Panc1 (cell line): ENCODE measurements at regions not wholly inside any gene's neighbourhood (a gene's known extent, or its start where the extent isn't known, plus 50 kb on each side); places are given as distances from the start of the nearest gene placed in this dataset.

Experiments
- ATAC-seq: fragments of 200-7000 bp; cut with Tn5 transposase; 2 replicates; pipeline ENCODE4 v1.9.1; 2020; ENCODE audit warnings: mild to moderate bottlenecking, moderate library complexity
- BruUV-seq: library from RNA; stranded (reverse); fragments of 400-500 nt; replicated peaks from 2 replicates; lab custom pipeline; 2021; lab: Mats Ljungman, UMichigan
- CTCF ChIA-PET: fragments of 300-600 bp; sonication (Branson Sonifier 250); formaldehyde crosslinking; loops from one replicate; lab custom pipeline; 2022; ENCODE audit warnings: antibody characterized with exemption; lab: Charles Lee
- POLR2A ChIA-PET: fragments of 300-600 bp; sonication (Branson Sonifier 250); formaldehyde crosslinking; loops from one replicate; lab custom pipeline; 2022; ENCODE audit warnings: antibody characterized with exemption; lab: Charles Lee
- DNase-seq: peaks from one replicate; pipeline ENCODE4 v3.0.0-alpha.2; 2010; ENCODE audit warnings: low read depth, low spot score
- H3K27ac ChIP-seq: 2 replicates; pipeline ENCODE4 v1.5.1; 2011; ENCODE audit warnings: mild to moderate bottlenecking, low read length, inconsistent platforms
- H3K27me3 ChIP-seq: fragments of 200-500 bp; sonication (Bioruptor generic); 2 replicates; pipeline ENCODE4 v1.6.0; 2014; ENCODE audit warnings: low read length, inconsistent platforms; ENCODE audit not compliant: control insufficient read depth, insufficient read depth
- H3K36me3 ChIP-seq: fragments of 200-500 bp; sonication (Bioruptor generic); 2 replicates; pipeline ENCODE4 v1.5.1; 2014; ENCODE audit warnings: inconsistent platforms, mild to moderate bottlenecking, low read length, moderate library complexity; ENCODE audit not compliant: control insufficient read depth, insufficient read depth
- H3K4me1 ChIP-seq: 2 replicates; pipeline ENCODE4 v1.5.1; 2011; ENCODE audit warnings: inconsistent platforms, mild to moderate bottlenecking, low read length, moderate library complexity; ENCODE audit not compliant: control insufficient read depth, insufficient read depth
- H3K4me3 ChIP-seq, 2 experiments: 2 replicates each; pipeline ENCODE4 v1.5.1; 2011 to 2012; ENCODE audit warnings: low read depth in 2 of 2, low read length in 2 of 2, mild to moderate bottlenecking in 2 of 2, inconsistent platforms in 1 of 2, moderate library complexity in 1 of 2
- H3K9me3 ChIP-seq: fragments of 200-500 bp; sonication (Bioruptor generic); 2 replicates; pipeline ENCODE4 v1.5.1; 2014; ENCODE audit warnings: low read depth, mild to moderate bottlenecking, inconsistent platforms, low read length, moderate library complexity; ENCODE audit not compliant: control insufficient read depth, insufficient read depth
- CTCF ChIP-seq: fragments of 450-650 bp; IDR thresholded peaks from 2 replicates; pipeline ENCODE4 v1.5.1; 2017; ENCODE audit warnings: mild to moderate bottlenecking
- POLR2AphosphoS5 ChIP-seq: IDR thresholded peaks from 2 replicates; pipeline ENCODE4 v1.6.1; 2012; ENCODE audit warnings: mild to moderate bottlenecking, low read depth, low read length, moderate library complexity
- REST ChIP-seq, 2 experiments: IDR thresholded peaks; 2 replicates each; pipeline ENCODE4 v1.6.1; 2011 to 2012; ENCODE audit warnings: low read depth in 2 of 2, control low read depth in 1 of 2, low read length in 1 of 2, mild to moderate bottlenecking in 1 of 2, moderate library complexity in 1 of 2; ENCODE audit not compliant: insufficient read depth in 1 of 2
- SIN3A ChIP-seq: IDR thresholded peaks from 2 replicates; pipeline ENCODE4 v1.6.1; 2012; ENCODE audit warnings: low read depth, mild to moderate bottlenecking, low read length, moderate library complexity, borderline replicate concordance; ENCODE audit not compliant: insufficient read depth
- TCF7L2 ChIP-seq: IDR thresholded peaks from 2 replicates; pipeline ENCODE4 v1.6.1; 2011; ENCODE audit warnings: mild to moderate bottlenecking, low read depth, low read length, inconsistent platforms
- in situ Hi-C: cut with HindIII; loops from 2 replicates; pipeline ENCODE4 v1.10.0; 2016; ENCODE audit warnings: low sequenced_read_pairs, low pct_unique_long_range_greater_than_20kb
- intact Hi-C: fragments of 100-400 bp; cut with micrococcal nuclease; formaldehyde crosslinking; loops from one replicate; pipeline ENCODE4 v1.10.0; 2022; ENCODE audit not compliant: unreplicated experiment

GRCh38 chrX:828411-828959 is 197.9 kb downstream of the SHOX start:
- DNase-seq (no peak), ATAC-seq (no peak; the same call in 1 of the 2 replicates)
- intact Hi-C loops (no loop called here), in situ Hi-C loops (no loop called here)
- BruUV-seq, result no TSS peak
- H3K4me3 ChIP-seq, result peak overlapping the region; percentile 13 to 26; a peak in 3 of 4 replicates
- POLR2A ChIA-PET, result no interaction called here
- no peaks in the 10 kb centered on the region for H3K4me1 ChIP-seq
- no peaks in the 10 kb centered on the region for H3K27me3 ChIP-seq
- H3K36me3 ChIP-seq, result no peaks in the 10 kb centered on the region
- H3K27ac ChIP-seq, result no peak overlapping the region
- no peaks in the 10 kb centered on the region for H3K9me3 ChIP-seq
- CTCF ChIA-PET, result no interaction called here
- TF ChIP-seq CTCF, result no peak
- no peak for TF ChIP-seq TCF7L2
- TF ChIP-seq POLR2AphosphoS5, result no peak
- no peak for TF ChIP-seq SIN3A
- TF ChIP-seq REST (IDR thresholded peaks at IDR 0.05; ENCODE audit: insufficient read depth in 1 of 2, low read depth in 2 of 2, low read length in 1 of 2), result no peak

- no peak overlapping the region for H3K4me3 ChIP-seq
- no peaks in the 10 kb centered on the region for H3K36me3 ChIP-seq
- in situ Hi-C loops (no loop called here), intact Hi-C loops (no loop called here)
- no peak overlapping the region for H3K27ac ChIP-seq
- no peak for TF ChIP-seq CTCF
- TF ChIP-seq TCF7L2, result no peak
- TF ChIP-seq SIN3A, result no peak
- no peak for TF ChIP-seq POLR2AphosphoS5
- TF ChIP-seq REST (IDR thresholded peaks at IDR 0.05; ENCODE audit: insufficient read depth in 1 of 2, low read depth in 2 of 2, low read length in 1 of 2), result no peak
- CTCF ChIA-PET, result no interaction called here
- POLR2A ChIA-PET, result no interaction called here
- no peaks in the 10 kb centered on the region for H3K27me3 ChIP-seq
- no peak for ATAC-seq
- no peak for DNase-seq
- no TSS peak for BruUV-seq
- no peaks in the 10 kb centered on the region for H3K9me3 ChIP-seq
- H3K4me1 ChIP-seq, result no peaks in the 10 kb centered on the region
Observed at GRCh38 chrX:826448-826847, 195.9 kb downstream of the SHOX start.
